ENCODE measurements at regions not wholly inside any gene's neighbourhood (a gene's known extent, or its start where the extent isn't known, plus 50 kb on each side); places are given as distances from the start of the nearest gene placed in this dataset.
A peak's percentile ranks its signal among the peaks of the same experiment; 100 is the strongest.
"Not testable (repeated sequence)": the region's sequence is repeated elsewhere in the genome, so short reads cannot be mapped to it uniquely, and the experiment has no call there.

DNA sequence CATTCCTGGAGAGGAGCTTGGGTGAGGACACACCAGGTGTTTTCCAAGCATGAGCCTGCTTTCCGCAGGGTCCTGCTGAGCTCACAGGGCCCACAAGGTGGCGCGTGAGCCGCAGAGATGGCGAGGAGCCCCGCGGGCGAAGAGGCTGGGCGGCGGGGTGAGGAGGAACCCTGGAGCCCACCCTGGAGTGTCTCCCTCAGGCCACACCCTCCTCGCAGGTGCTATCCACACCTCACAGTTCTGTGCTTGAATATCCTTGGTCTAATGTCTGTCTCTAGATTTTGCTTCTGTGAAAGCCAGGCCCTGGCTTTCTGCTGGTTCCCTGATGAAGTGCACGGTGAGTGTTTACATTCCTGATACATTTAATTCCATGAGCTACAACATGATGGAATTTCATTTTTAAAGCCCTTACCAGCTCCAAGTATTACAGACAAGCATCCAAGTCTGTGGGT lies 433.6 kb downstream of the ACTR3B start:
- no peak for DNase-seq (ENCODE audit: low spot score in 2 of 2)
- H3K36me3 ChIP-seq: no peaks in the 10 kb centered on the region
- intact Hi-C loops (cut with DNase I; ENCODE audit: low total_unique reads): no loop called here

DNA sequence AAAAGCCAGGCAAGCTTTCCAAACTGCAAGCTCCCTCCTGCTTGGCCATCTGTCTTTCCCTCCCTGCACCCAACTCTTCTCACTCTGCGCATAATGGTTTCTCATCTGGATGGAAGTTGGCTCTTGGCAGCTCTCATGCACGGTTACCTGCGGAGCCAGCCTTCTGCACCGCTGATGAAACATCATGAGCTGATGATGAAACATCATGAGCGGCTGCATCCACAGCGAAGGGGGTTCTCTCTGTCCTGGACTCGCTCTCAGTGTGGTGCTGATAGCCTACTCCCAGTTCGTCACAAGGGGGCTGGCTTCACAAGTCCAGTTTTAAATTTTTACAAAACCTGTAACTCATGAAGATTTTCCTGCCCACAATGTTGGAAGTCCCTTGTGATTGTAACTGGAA lies 457.5 kb downstream of the ACTR3B start:
- H3K27me3 ChIP-seq: no peaks in the 10 kb centered on the region
- TF ChIP-seq POLR2A (IDR thresholded peaks at IDR 0.05): no peak
- no peak for TF ChIP-seq POLR2AphosphoS5 (IDR thresholded peaks at IDR 0.05)
- TF ChIP-seq, protein P1, sequence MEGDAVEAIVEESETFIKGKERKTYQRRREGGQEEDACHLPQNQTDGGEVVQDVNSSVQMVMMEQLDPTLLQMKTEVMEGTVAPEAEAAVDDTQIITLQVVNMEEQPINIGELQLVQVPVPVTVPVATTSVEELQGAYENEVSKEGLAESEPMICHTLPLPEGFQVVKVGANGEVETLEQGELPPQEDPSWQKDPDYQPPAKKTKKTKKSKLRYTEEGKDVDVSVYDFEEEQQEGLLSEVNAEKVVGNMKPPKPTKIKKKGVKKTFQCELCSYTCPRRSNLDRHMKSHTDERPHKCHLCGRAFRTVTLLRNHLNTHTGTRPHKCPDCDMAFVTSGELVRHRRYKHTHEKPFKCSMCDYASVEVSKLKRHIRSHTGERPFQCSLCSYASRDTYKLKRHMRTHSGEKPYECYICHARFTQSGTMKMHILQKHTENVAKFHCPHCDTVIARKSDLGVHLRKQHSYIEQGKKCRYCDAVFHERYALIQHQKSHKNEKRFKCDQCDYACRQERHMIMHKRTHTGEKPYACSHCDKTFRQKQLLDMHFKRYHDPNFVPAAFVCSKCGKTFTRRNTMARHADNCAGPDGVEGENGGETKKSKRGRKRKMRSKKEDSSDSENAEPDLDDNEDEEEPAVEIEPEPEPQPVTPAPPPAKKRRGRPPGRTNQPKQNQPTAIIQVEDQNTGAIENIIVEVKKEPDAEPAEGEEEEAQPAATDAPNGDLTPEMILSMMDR (IDR thresholded peaks at IDR 0.05): no peak
- intact Hi-C loops (cut with DNase I; ENCODE audit: low total_unique reads): no loop called here
- H3K36me3 ChIP-seq: no peaks in the 10 kb centered on the region
- no peak overlapping the region for H3K4me3 ChIP-seq
- peaks cover 4 to 30% of the 10 kb centered on the region in 2 donors for H3K9me3 ChIP-seq
- DNase-seq (ENCODE audit: low spot score in 2 of 2): no peak
- no peak overlapping the region for H3K27ac ChIP-seq
- H3K4me1 ChIP-seq: no peaks in the 10 kb centered on the region

More for the DNA sequence above, 433.6 kb downstream of the ACTR3B start:
- no peak overlapping the region for H3K4me3 ChIP-seq
- H3K4me1 ChIP-seq: no peaks in the 10 kb centered on the region
- H3K27me3 ChIP-seq: no peaks in the 10 kb centered on the region
- no peaks in the 10 kb centered on the region for H3K9me3 ChIP-seq
- no peak overlapping the region for H3K27ac ChIP-seq
- TF ChIP-seq POLR2AphosphoS5 (IDR thresholded peaks at IDR 0.05): no peak
- TF ChIP-seq, protein P1 (IDR thresholded peaks at IDR 0.05): peak in 1 of 3 donors; percentile 36

DNA sequence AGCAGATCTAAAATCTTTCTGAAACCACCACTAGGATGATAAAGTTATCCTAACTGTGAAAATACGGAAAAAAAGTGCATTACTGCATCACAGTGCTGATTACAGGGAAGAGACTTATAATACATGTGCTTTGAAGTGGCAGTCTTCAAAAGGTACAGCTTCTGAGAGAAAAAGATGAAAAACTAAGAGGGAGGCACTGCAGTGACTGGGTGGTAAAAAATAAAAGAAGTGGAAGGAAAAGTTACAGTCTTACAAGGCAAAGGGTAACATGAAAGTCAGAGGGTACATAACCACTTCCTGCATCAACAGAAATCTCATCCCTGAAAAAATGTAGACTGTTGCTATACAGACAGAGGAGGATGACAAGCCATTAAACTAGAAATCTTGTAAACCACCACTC lies 465.3 kb downstream of the ACTR3B start:
- intact Hi-C loops (cut with DNase I; ENCODE audit: low total_unique reads): no loop called here
- Histone ChIP-seq H3K27me3 (no peaks in the 10 kb centered on the region), H3K4me3 (no peak overlapping the region), H3K36me3 (no peaks in the 10 kb centered on the region), H3K9me3 (peaks cover 4 to 42% of the 10 kb centered on the region in 2 donors), H3K4me1 (no peaks in the 10 kb centered on the region), H3K27ac (no peak overlapping the region)
- TF ChIP-seq POLR2AphosphoS5 (IDR thresholded peaks at IDR 0.05) (no peak), POLR2A (IDR thresholded peaks at IDR 0.05) (no peak)
- TF ChIP-seq, protein P1 (IDR thresholded peaks at IDR 0.05): no peak
- no peak for DNase-seq (ENCODE audit: low spot score in 2 of 2)

DNA sequence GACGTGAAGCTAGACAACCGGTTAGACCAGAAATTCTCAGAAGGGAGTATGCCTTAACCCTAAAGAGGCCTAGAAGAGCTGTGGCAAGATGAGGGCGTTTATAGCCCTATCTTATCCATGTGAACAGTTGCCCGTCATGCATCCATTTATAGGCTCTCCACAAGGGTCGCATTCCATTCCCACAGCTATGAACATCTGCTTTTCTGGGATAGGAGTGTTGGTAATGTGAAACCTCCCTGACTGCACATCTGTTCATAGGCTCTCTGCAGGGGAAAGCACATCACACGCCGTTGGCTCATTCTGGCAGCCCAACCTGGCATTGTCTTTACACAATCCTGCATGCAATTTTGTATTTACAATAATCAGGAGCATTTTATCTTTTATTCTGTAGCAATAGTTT lies 485.6 kb downstream of the ACTR3B start:
- intact Hi-C loops (cut with DNase I; ENCODE audit: low total_unique reads): not testable (repeated sequence)

DNA sequence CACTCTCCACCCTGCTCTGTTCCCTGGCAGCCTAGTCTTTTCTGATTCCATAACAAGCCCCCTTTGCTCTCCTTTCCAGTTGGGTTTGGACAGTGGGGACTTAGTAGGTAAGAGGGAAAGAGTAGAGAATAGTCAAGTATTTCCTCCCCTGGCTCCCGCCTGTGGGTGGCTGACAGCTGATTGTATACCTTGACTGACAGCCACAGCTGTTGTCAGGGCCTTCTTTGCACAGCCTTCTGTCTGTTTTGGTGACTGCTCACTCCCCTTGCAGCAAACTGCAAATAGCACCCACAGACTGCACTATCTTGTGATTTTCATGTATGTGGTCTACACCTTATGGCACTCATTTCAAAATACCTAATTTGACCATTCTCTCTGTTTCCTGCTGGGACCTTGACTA lies 486.3 kb downstream of the ACTR3B start:
- TF ChIP-seq, protein P1 (IDR thresholded peaks at IDR 0.05): no peak
- TF ChIP-seq POLR2A (IDR thresholded peaks at IDR 0.05) (no peak), POLR2AphosphoS5 (IDR thresholded peaks at IDR 0.05) (no peak)
- intact Hi-C loops (cut with DNase I; ENCODE audit: low total_unique reads): no loop called here
- DNase-seq (ENCODE audit: low spot score in 2 of 2): no peak
- peaks cover 0 to 19% of the 10 kb centered on the region in 2 donors for H3K9me3 ChIP-seq
- no peaks in the 10 kb centered on the region for H3K4me1 ChIP-seq
- no peak overlapping the region for H3K4me3 ChIP-seq
- no peaks in the 10 kb centered on the region for H3K36me3 ChIP-seq
- no peak overlapping the region for H3K27ac ChIP-seq
- H3K27me3 ChIP-seq: no peaks in the 10 kb centered on the region

More for the DNA sequence above, 485.6 kb downstream of the ACTR3B start:
- DNase-seq (ENCODE audit: low spot score in 2 of 2); H3K36me3 ChIP-seq; H3K4me3 ChIP-seq; H3K27me3 ChIP-seq; H3K27ac ChIP-seq; H3K4me1 ChIP-seq: not testable (repeated sequence)
- H3K9me3 ChIP-seq: peaks cover 0 to 19% of the 10 kb centered on the region in 2 donors

DNA sequence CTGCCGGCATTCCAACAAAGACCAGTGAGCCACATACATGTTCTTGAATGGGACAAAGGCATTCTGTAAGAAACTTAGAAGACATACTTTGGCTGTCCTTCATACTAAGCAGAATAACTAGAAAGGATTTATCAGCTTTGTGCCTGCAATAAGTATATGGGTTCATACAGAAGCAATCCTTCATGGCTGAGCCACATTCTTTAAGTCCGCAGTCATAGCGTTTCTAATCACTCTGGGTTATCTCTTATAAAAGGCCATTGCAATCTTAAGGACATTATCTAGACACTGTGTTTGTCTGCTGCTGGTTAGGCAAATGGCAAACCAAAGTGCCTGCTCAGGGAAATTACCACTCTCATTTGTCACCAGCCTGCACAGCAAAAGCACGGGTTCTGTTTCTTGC lies 488.4 kb downstream of the ACTR3B start:
- TF ChIP-seq, protein P1 (IDR thresholded peaks at IDR 0.05): no peak
- TF ChIP-seq POLR2A (IDR thresholded peaks at IDR 0.05) (no peak), POLR2AphosphoS5 (IDR thresholded peaks at IDR 0.05) (no peak)
- intact Hi-C loops (cut with DNase I; ENCODE audit: low total_unique reads): no loop called here

More for the DNA sequence above, 488.4 kb downstream of the ACTR3B start:
- Histone ChIP-seq H3K27ac (no peak overlapping the region), H3K36me3 (no peaks in the 10 kb centered on the region), H3K4me1 (no peaks in the 10 kb centered on the region), H3K27me3 (no peaks in the 10 kb centered on the region), H3K9me3 (peaks cover 0 to 18% of the 10 kb centered on the region in 2 donors), H3K4me3 (no peak overlapping the region)
- DNase-seq (ENCODE audit: low spot score in 2 of 2): no peak
